Activated CD4-positive, alpha-beta T cell treated with anti-CD3 and anti-CD28 coated beads, Interleukin-2, amount 50 U/mL, for 48 hours (primary cell): ENCODE measurements at regions not wholly inside any gene's neighbourhood (a gene's known extent, or its start where the extent isn't known, plus 50 kb on each side); places are given as distances from the start of the nearest gene placed in this dataset.
"Not testable (repeated sequence)": the region's sequence is repeated elsewhere in the genome, so short reads cannot be mapped to it uniquely, and the experiment has no call there.

ENCODE experiments used
- DNase-seq, 2 experiments: peaks; one replicate each; pipeline ENCODE4 v3.0.0-alpha.2; 2020

- DNase-seq, result no peak
Observed at GRCh38 chr6:122145246-122145645, 254.2 kb upstream of the HSF2 start.

- no peak for DNase-seq
Observed at GRCh38 chr6:122145741-122146240, 253.7 kb upstream of the HSF2 start.

- DNase-seq, result no peak
Observed at GRCh38 chr6:122147291-122147690, 252.2 kb upstream of the HSF2 start.

GRCh38 chr6:122151066-122151465 is 248.4 kb upstream of the HSF2 start:
- DNase-seq, result no peak

DNA sequence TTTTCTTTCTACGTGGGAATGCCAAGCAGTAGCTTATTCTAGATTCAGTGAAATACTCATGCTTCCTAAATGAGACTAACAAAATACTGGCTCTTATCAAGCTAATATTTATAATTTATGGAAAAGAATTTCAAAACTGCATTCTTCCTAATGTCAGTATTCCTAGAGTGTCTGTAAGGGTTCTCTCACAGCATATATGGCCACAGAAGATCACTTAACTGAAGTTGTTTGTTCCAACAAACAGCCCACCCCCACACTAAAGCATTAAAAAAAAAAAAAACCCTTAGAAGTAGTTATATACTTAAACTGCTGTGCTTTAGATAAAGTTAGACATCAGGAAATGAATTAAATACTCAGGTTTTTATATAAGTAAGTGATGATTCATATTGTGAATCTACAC is 247.7 kb upstream of the HSF2 start:
- no peak for DNase-seq

GRCh38 chr6:122153557-122153956 is 245.9 kb upstream of the HSF2 start:
- DNase-seq, result no peak

- no peak for DNase-seq
Observed at GRCh38 chr6:122154155-122154554, 245.3 kb upstream of the HSF2 start.

DNA sequence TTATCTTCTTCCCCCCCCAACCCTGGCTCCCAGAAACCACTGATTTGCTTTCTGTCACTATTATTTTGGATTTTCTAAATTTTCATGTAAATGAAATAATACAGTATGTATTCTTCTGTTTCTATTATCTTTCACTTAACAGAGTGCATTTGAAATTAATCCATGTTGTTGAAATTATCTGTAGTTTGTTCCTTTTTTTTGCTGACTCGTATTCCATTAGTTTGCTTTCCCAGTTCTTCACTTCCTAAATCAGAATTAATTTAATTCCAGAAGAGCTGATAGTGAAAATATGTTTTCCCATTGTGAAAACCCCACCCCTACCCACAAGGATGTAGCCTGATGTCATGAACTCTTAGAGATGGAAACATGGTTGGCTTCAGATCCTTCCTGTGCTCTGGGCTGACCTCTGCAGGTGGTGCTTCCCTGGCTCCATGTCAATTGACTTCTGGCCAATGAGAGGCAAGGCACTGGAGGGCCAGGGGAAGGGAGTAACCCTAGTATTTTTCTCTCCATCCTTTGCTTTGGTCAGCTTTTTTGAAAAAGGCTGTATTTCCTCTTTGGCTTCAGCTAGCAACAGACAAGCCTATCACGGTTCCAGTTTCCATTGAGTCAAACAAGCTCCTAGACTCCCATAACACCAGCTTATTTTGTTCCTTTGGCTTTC is 244.4 kb upstream of the HSF2 start:
- no peak for DNase-seq

GRCh38 chr6:122161136-122161535 is 238.3 kb upstream of the HSF2 start:
- no peak for DNase-seq

GRCh38 chr6:122165014-122165413 is 234.4 kb upstream of the HSF2 start:
- DNase-seq, result no peak

- no peak for DNase-seq
Observed at GRCh38 chr6:122170274-122170673, 229.2 kb upstream of the HSF2 start.

DNA sequence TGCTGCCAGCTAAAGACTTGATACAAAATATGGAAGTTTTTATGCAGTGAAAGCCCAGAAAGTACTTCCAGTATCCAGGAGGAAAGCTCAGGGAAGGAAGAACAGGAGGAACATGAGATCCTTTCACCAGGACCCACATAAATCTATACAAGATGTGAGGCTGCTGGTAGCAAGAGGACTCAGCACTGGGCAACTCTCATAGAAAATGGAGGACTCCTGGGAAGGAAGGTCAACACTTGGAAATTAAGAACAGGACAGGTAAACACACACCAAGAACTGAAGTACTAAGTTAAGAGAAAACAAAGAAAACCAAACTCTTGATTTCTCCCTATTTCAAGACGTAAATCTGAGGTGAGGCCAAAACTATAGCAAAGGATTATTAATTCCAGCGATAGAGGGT is 220.5 kb upstream of the HSF2 start:
- no peak for DNase-seq

DNA sequence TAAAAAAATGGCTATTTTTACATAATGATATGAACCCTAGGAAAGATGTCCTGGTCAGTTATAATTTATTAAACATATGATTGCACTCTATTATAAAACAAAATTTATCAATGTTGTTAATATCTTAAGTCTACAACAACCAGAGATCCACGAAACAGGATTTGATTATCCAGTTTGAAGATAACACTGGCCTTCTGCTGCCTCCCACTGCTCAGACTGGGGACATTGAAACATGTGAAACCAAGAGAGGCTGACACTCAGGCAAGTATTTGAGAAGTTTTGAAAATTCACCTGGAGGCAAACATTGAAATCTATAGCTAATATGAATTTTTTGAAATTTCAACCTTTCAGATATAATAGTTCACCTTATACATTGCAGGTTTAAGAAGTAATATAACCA is 219.3 kb upstream of the HSF2 start:
- DNase-seq, result no peak

DNA sequence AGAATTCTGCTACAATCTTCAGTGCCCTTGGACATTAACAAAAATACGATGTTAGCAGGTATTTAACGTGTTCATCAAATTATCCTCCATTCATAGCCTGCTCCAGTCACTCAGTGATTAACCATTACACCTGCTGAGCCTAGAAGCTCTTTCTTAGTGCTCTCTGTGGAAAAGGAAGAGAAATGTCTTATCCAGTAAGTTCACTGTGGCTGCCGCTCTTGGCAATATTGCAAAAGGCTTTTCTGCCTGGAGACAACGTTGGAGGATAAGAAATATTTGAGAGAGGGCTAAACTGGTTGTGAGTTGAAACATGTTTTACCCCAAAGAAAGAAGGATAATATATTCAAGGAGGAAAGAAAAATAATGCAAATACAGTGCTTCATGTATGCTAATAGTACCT is 217.4 kb upstream of the HSF2 start:
- DNase-seq, result no peak

DNA sequence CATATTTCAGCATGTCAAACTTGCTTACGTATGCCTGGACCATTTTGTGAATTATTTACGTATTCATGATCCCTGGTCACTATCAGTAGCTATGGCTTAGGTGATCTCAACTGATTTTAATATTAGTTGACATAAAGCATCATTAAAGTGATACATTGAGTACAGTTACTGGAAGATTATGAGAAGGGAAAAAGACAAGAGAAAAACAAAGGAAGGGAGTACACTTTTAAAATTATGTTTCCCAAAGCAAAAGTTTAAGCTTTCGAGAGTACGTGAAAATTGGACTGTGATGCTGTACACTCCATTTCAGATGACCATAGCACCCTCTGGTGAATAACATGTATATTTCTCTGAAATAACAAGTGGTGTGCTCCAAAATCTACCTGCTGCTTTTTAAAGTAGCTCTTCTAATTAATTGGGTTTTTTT is 215.0 kb upstream of the HSF2 start:
- DNase-seq, result no peak

GRCh38 chr6:122185458-122185857 is 214.0 kb upstream of the HSF2 start:
- DNase-seq, result not testable (repeated sequence)

- DNase-seq, result no peak
Observed at GRCh38 chr6:122187186-122187585, 212.3 kb upstream of the HSF2 start.

DNA sequence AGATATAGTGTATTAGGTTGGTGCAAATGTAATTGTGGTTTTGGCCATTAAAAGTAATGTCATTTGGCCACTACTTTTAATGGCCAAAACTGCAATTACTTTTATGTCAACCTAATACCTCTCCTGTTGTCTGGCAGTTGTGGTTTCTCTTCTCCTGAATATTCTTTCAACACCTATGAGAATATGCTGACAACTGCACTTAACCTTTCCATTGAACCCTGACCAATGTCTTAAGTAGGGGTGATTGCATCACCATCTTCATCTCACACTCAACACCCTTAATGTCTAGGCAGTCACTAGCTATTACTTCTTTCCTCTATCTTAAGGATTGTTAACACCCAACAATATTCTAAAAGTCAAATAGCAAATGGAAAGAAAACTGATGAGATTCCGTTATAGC is 200.5 kb upstream of the HSF2 start:
- DNase-seq, result no peak

GRCh38 chr6:122200440-122200839 is 199.0 kb upstream of the HSF2 start:
- no peak for DNase-seq

DNA sequence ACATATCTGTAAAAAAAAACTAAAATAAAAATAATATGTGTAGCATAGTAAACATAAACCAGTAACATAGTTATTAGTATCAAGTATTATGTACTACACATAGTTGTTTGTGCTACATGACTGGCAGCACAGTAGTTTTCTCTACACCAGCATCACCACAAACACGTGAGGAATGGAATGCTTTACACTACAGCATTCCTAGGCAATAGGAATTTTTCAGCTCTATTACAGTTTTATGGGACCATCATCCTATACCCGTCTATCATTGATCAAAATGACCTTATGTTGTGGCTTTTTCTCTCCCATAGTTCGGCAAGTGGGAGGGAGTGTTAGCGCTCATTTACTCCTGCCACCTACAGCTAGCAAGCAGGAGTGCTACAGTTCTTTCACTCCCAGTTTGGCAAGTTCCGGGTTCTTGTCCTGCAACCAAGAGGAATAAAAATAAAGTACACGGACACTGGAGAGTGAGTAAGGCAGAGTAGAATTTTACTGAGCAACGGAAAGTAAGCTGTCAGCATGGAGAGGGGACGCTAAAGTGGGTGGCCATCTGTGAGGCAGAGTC is 196.8 kb upstream of the HSF2 start:
- no peak for DNase-seq

GRCh38 chr6:122207061-122207460 is 192.4 kb upstream of the HSF2 start:
- no peak for DNase-seq

GRCh38 chr6:122207794-122208193 is 191.7 kb upstream of the HSF2 start:
- DNase-seq, result no peak

GRCh38 chr6:122214605-122215318 is 184.7 kb upstream of the HSF2 start:
- DNase-seq, result no peak

- no peak for DNase-seq
Observed at GRCh38 chr6:122220254-122220653, 179.2 kb upstream of the HSF2 start.
